Activated naive CD4-positive, alpha-beta T cell treated with anti-CD3 and anti-CD28 coated beads, Interleukin-2, amount 10 ng/mL, durations not matched to agents 7 days and 5 days (primary cell): ENCODE measurements at regions not wholly inside any gene's neighbourhood (a gene's known extent, or its start where the extent isn't known, plus 50 kb on each side); places are given as distances from the start of the nearest gene placed in this dataset.
"Not testable (repeated sequence)": the region's sequence is repeated elsewhere in the genome, so short reads cannot be mapped to it uniquely, and the experiment has no call there.

Experiments used
- CTCF ChIA-PET: fragments of 350-600 bp; sonication (Branson Sonifier 250); formaldehyde crosslinking; loops from one replicate; lab custom pipeline; 2021; ENCODE audit warnings: antibody characterized with exemption; lab: Charles Lee
- DNase-seq: peaks from one replicate; pipeline ENCODE4 v3.0.0-alpha.2; 2020
- H3K27ac Mint-ChIP-seq: one replicate; pipeline ENCODE4 v1.8.0; 2021; ENCODE audit warnings: mild to moderate bottlenecking, moderate library complexity, mixed read lengths
- H3K27me3 Mint-ChIP-seq: one replicate; pipeline ENCODE4 v1.8.0; 2021; ENCODE audit warnings: mild to moderate bottlenecking, mixed read lengths
- H3K36me3 Mint-ChIP-seq: one replicate; pipeline ENCODE4 v1.8.0; 2021; ENCODE audit warnings: mixed read lengths
- H3K4me1 Mint-ChIP-seq: one replicate; pipeline ENCODE4 v1.8.0; 2021; ENCODE audit warnings: mixed read lengths
- H3K4me3 Mint-ChIP-seq: one replicate; pipeline ENCODE4 v1.8.0; 2021; ENCODE audit warnings: mild to moderate bottlenecking, moderate library complexity, mixed read lengths
- H3K9me3 Mint-ChIP-seq: one replicate; pipeline ENCODE4 v1.8.0; 2021; ENCODE audit warnings: mixed read lengths

DNA sequence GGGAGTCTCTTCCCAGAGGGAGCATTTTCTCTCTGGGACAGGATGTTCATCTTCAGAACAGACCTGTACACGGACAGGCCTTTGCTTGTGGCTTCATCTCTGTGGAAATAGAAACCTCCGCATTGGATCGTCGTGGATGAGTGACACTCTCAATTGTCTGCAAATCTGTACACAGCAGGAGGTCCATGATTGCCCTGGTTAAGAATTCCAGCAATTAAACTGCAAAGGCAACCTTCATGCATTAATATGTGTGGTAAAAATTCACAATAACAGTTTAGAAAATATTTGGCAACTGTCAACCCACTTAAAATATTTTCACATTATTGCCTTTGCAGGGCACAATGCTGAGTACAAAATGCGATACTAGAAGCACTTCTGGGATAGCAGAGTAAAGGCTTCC lies 149.8 kb upstream of the SFSWAP start:
- peaks cover 2% of the 10 kb centered on the region for H3K9me3 Mint-ChIP-seq

DNA sequence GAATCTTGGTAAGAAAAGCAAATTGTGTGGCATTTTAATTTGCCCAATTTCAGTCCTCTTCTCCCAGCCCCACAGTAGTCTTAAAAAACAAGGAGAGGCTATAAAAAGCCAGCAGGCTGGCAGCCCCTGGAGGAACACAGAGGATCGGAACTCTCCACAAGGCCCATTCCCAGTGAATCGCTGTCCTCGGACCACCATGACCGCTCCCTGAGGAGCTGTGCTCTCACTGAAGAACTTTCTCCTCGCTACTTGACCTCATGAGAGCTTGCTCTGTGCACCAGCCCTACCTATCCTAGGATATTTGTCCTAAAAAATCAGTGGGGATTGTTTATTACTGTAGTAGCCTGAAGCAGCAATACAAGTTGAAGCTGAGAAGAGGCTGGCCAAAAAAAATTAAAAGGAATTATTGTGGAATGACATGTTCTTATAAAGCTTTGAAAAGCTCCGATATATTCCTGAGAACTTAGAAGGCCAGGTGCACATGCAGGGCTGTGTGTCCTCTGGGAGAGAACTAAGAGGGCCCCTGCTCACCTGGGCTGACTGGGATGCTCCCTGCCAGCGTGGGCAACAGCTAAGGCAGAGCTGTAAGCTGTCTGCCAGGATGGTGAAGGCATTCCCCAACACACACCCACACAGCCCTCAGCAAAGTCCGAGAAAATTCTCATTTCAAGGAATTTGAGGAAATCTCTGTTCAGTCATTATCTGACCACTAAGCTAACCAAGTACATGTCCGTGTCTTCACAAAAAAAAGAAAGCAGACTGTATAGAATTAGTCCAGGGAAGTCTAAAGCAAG lies 148.8 kb upstream of the SFSWAP start:
- Mint-ChIP-seq H3K27me3 (peaks cover 14% of the 10 kb centered on the region), H3K4me3 (no peak overlapping the region), H3K4me1 (no peaks in the 10 kb centered on the region), H3K36me3 (no peaks in the 10 kb centered on the region), H3K9me3 (peaks cover 2% of the 10 kb centered on the region), H3K27ac (no peak overlapping the region)
- DNase-seq, result no peak
- CTCF ChIA-PET, result no interaction called here

More for the DNA sequence above, 149.8 kb upstream of the SFSWAP start:
- CTCF ChIA-PET, result no interaction called here
- Mint-ChIP-seq H3K36me3 (no peaks in the 10 kb centered on the region), H3K27me3 (peaks cover 10% of the 10 kb centered on the region), H3K4me1 (no peaks in the 10 kb centered on the region), H3K4me3 (no peak overlapping the region), H3K27ac (no peak overlapping the region)
- DNase-seq, result no peak

DNA sequence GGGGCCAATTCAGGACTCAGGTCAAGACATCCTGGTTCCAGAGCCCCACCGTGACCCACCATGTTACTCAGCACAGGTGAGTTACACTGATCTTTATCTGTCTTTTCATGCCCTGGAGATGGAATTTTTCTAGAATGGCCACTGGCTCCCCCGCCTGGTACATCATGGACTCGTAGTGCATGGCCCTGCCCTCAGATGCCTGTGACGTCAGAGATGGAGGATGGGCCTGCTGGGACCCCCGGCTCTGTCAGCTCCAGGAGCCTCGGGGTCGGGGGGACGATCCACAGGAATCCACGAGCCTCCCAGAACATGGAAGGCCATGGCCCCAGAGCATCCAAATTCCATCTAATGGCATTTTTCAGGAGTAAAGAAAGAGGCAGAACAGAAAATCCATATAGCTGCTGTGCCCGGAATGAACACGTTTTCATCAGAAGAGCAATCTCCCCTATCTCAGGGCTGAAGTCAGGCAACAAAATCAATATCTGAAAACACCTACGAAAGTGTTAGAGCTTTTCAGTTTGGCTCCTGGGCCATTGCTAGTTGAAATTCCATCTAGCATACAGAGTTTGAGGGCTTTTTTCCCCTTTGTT lies 146.7 kb upstream of the SFSWAP start:
- H3K27ac Mint-ChIP-seq, H3K36me3 Mint-ChIP-seq, H3K9me3 Mint-ChIP-seq, DNase-seq, H3K4me1 Mint-ChIP-seq, H3K4me3 Mint-ChIP-seq, CTCF ChIA-PET: not testable (repeated sequence)
- peaks cover 16% of the 10 kb centered on the region for H3K27me3 Mint-ChIP-seq

DNA sequence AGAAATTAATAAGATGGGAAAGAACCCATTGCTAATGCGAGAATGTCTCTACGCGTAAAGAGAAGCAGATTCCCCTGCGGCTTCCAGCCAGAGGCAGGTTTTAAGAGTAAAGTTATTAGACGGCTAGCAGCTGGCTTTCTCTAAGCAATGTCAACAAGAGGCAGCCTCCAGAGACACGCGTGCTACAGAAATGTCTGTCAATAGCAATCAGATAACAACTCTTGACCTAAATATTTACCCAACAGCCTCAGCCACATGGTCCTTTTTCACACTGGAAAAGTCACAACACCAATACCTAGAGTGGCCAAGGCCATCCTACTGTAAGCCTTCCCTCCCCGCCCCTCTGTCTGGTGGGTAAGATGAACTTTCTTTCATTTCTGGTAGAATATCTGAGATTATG lies 146.0 kb upstream of the SFSWAP start:
- CTCF ChIA-PET, result no interaction called here
- peaks cover 2% of the 10 kb centered on the region for H3K9me3 Mint-ChIP-seq

DNA sequence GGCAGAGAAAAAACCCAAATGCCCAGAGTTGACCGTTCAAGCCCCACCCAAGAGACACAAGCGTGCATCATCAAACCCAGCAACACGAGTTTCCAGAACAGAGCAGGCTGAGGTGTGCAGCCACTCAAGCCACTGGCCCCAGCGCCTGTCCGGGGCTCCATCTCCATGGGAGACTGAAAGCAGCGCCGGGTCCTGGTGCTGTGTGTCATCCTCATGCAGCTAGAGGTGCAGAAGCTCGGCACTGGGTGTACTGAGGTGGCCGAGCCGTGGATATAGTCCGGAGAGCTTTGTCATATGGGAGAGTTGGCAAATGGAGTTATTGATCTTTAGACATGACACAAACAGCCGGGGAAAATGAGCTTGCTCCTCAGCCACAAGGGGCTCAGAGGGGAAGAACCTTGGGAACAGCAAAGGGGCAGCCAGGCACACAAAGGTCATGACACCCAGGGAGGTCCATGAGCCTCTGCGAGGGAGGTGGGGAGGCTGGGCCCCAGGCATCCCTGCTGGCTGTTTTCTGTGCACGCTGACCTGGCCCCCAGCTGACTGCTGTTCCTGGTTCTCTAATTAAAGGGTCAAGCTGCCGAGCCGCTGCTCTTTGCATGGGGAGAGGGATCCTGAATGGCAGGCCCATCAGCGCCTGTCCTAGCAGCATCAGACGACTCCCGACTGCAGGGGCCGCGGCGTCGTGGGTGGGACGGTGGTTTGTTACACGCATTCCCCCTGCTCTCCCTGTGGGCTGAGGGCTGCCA lies 145.4 kb upstream of the SFSWAP start:
- Mint-ChIP-seq H3K27ac (no peak overlapping the region), H3K9me3 (no peaks in the 10 kb centered on the region), H3K4me1 (no peaks in the 10 kb centered on the region), H3K36me3 (no peaks in the 10 kb centered on the region), H3K27me3 (peaks cover 16% of the 10 kb centered on the region), H3K4me3 (no peak overlapping the region)
- CTCF ChIA-PET, result no interaction called here
- no peak for DNase-seq

More for the DNA sequence above, 146.0 kb upstream of the SFSWAP start:
- H3K4me1 Mint-ChIP-seq, result no peaks in the 10 kb centered on the region
- no peaks in the 10 kb centered on the region for H3K36me3 Mint-ChIP-seq
- no peak overlapping the region for H3K27ac Mint-ChIP-seq
- no peak overlapping the region for H3K4me3 Mint-ChIP-seq
- H3K27me3 Mint-ChIP-seq, result peaks cover 16% of the 10 kb centered on the region
- DNase-seq, result no peak

DNA sequence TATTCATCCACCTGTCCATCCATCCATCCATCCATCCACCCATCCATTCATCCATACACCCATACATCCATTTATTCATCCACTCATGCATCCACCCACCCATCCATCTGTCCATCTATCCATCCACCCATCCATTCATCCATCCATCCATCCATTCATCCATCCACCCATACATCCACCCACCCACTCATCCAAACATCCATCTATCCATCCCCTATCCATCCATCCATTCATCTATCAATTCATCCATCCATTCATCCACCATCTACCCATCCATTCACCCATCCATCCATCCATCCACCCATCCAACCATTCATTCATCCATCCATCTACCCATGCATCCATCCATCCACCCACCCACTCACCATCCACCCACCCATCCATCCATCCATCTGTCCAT lies 142.6 kb upstream of the SFSWAP start:
- CTCF ChIA-PET, result no interaction called here
- Mint-ChIP-seq H3K36me3 (no peaks in the 10 kb centered on the region), H3K4me1 (no peaks in the 10 kb centered on the region), H3K27me3 (peaks cover 16% of the 10 kb centered on the region), H3K9me3 (no peaks in the 10 kb centered on the region), H3K27ac (no peak overlapping the region), H3K4me3 (no peak overlapping the region)
- no peak for DNase-seq

DNA sequence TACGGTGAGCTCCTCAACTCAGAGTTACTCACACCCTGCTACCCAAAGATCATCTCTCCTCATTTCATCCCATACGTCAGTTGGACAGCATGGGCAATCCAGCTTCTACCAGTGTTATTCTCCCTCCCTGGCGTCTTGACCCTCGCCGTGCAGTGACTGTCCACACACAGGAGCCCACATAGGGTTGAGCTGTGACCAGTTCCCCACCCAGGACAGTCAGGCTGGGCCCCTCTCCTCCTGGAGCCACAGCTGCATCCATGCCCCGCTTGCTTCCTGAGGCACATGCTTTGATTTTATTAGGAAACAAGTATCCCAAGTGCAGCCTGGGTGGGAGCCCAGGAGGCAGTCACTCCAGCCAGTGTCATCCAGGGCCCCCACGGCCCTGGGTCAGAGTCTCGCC lies 140.3 kb upstream of the SFSWAP start:
- CTCF ChIA-PET, result no interaction called here

DNA sequence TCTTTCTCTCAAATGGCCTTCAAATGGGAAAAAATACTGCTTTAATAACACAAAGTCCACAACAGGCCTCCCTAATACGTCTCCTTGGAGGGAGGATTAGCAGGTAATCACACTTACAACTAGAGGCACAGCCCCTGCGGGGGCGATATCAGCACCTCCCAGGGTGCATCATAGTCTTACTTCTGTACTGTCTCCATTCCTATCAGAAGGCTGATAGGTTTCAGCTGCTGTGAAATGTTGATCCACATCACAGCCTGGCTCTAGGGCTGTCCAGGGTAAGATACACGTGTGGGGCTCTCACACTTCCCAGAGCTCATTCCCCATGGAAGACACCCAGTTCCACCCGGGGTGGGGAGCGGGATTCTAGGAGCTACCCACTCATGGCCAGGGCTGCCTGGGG lies 139.1 kb upstream of the SFSWAP start:
- H3K27me3 Mint-ChIP-seq, result peaks cover 14% of the 10 kb centered on the region
- CTCF ChIA-PET, result no interaction called here
- H3K4me1 Mint-ChIP-seq, result no peaks in the 10 kb centered on the region
- no peak overlapping the region for H3K4me3 Mint-ChIP-seq
- H3K9me3 Mint-ChIP-seq, result peaks cover 8% of the 10 kb centered on the region
- no peaks in the 10 kb centered on the region for H3K36me3 Mint-ChIP-seq
- no peak overlapping the region for H3K27ac Mint-ChIP-seq
- no peak for DNase-seq

More for the DNA sequence above, 140.3 kb upstream of the SFSWAP start:
- Mint-ChIP-seq H3K4me3 (no peak overlapping the region), H3K27ac (no peak overlapping the region), H3K27me3 (peaks cover 18% of the 10 kb centered on the region), H3K4me1 (no peaks in the 10 kb centered on the region), H3K36me3 (no peaks in the 10 kb centered on the region), H3K9me3 (no peaks in the 10 kb centered on the region)
- no peak for DNase-seq

DNA sequence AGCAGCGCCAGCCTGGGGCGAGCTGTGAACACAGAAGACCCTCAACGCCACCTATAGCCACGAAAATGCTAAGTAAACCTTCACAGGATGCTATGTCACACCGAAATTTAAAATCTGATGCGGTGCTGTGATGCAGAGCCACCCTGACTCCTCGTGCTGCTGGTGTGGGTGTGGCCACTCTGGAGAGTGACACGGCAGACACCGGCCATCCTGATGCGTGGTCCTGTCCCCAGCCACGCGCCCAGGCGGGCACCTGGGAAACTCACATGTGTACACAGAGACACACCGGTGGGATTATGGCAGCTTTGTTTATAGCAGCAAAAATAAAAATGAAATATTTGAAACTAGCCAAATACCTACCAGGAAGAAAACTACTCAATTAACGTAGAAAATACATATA lies 138.3 kb upstream of the SFSWAP start:
- Mint-ChIP-seq H3K27ac (no peak overlapping the region), H3K4me3 (no peak overlapping the region), H3K9me3 (peaks cover 10% of the 10 kb centered on the region), H3K27me3 (peaks cover 12% of the 10 kb centered on the region), H3K36me3 (no peaks in the 10 kb centered on the region), H3K4me1 (no peaks in the 10 kb centered on the region)
- no peak for DNase-seq
- CTCF ChIA-PET, result no interaction called here

DNA sequence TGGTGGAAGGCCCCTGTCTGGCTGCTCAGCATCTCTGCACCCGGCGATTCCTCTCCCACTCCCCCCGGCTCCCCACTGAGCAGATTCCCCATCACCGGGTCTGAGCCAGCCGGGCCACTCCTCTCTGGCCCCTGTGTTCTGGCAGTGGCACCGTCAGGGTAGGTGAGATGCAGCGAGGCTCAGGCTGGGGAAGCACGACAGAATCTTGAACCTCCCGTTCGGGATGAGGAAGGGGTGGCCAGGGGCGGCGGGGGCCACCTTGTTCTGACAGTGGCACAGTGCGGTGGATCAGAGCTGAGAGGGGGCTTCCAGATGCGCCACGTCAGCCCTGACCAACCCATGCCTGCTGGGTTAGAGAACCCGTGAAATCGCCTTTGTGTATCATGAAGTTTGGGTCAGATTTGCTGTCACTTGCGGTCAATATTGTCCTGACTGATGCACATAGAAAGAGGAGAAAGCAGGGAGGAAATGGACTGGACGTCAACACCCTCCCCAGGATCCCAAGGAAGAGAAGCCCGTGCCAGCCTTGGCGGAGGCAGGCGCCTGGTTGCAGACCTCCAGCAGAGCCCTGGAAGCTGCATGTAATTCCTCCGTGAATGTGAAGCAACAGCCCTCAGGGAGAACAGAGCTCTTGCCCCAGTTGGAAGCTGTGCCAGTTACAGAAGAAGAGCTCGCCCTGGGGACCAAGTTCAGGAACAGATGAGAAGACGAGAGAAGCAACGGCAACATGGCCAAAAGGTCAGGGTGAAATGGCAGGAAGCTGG lies 137.1 kb upstream of the SFSWAP start:
- Mint-ChIP-seq H3K4me3 (no peak overlapping the region), H3K4me1 (no peaks in the 10 kb centered on the region), H3K36me3 (no peaks in the 10 kb centered on the region), H3K27me3 (peaks cover 5% of the 10 kb centered on the region), H3K27ac (no peak overlapping the region), H3K9me3 (peaks cover 10% of the 10 kb centered on the region)
- no peak for DNase-seq
- CTCF ChIA-PET, result no interaction called here

DNA sequence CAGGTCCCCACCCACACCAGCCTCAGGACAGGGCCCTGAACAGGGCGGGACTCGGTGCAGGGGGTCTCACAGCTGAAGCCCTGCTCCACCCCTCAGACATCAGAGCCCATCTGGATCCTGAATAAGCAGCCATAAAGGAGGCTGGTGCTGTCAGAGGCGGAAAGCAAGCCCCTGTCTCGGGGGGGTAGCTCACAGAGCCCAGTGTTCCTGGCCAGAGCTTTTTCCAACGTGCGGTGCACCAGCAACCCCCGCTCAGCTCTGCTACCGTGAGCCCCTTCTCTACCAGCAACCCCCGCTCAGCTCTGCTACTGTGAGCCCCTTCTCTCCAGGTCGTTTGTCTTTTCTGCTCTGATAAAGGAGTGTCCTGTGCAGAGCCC lies 136.5 kb upstream of the SFSWAP start:
- Mint-ChIP-seq H3K4me1 (no peaks in the 10 kb centered on the region), H3K27ac (no peak overlapping the region), H3K36me3 (no peaks in the 10 kb centered on the region), H3K4me3 (no peak overlapping the region), H3K27me3 (peaks cover 5% of the 10 kb centered on the region), H3K9me3 (peaks cover 10% of the 10 kb centered on the region)
- CTCF ChIA-PET, result no interaction called here
- no peak for DNase-seq

DNA sequence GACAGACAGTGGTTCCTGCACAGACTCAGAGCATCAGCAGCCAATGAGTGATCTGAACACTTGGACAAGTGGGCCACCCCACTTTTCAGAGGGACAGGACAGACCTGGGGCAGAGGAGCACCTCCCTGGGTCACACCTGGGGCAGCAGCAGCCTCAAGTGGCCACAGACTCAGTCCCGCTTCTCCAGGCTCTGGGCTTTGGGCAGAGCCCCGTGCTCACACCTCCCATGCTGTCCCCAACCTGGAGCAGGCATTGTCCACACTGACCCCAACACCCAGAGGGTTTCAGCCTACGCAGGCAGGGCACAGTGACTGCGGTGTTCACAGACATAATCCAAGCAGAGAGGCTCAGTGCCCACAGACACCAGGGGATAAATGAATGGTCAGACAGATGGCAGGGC lies 135.5 kb upstream of the SFSWAP start:
- Mint-ChIP-seq H3K4me1 (no peaks in the 10 kb centered on the region), H3K9me3 (peaks cover 10% of the 10 kb centered on the region), H3K4me3 (no peak overlapping the region), H3K27me3 (peaks cover 5% of the 10 kb centered on the region), H3K36me3 (no peaks in the 10 kb centered on the region), H3K27ac (no peak overlapping the region)
- CTCF ChIA-PET, result no interaction called here
- DNase-seq, result no peak

DNA sequence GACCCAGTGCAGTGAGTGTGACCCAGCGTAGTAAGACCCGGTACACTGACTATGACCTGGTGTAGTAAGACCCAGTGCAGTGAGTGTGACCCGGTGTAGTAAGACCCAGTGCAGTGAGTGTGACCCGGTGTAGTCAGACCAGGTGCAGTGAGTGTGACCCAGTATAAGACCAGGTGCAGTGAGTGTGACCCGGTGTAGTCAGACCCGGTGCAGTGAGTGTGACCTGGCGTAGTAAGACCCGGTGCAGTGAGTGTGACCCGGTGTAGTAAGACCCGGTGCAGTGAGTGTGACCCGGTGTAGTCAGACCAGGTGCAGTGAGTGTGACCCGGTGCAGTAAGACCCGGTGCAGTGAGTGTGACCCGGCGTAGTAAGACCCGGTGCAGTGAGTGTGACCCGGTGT lies 134.2 kb upstream of the SFSWAP start:
- H3K36me3 Mint-ChIP-seq, DNase-seq, H3K27ac Mint-ChIP-seq, CTCF ChIA-PET, H3K4me3 Mint-ChIP-seq, H3K27me3 Mint-ChIP-seq, H3K4me1 Mint-ChIP-seq: not testable (repeated sequence)
- H3K9me3 Mint-ChIP-seq, result peaks cover 10% of the 10 kb centered on the region

DNA sequence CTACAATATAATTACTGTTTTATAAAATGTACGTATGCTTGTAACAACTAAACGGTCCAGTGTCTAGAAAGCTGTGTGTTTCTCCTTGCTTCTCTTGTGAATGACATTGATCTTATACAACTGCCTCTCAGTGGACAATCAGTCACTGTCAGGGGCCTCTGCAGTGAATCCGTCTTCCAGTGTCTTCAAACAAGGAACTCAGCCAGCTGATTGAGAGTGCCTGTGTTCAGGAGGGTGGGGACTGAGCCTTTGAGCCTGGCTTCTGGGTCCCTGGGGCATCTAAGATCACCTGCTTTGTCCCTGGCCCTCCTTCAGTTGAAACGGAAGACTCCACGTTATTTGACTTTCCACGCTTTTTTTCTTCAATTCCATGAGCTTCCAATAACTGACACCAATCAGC lies 133.1 kb upstream of the SFSWAP start:
- Mint-ChIP-seq H3K36me3 (no peaks in the 10 kb centered on the region), H3K9me3 (peaks cover 10% of the 10 kb centered on the region), H3K4me3 (no peak overlapping the region), H3K4me1 (no peaks in the 10 kb centered on the region), H3K27ac (no peak overlapping the region), H3K27me3 (peaks cover 5% of the 10 kb centered on the region)
- CTCF ChIA-PET, result no interaction called here
- DNase-seq, result no peak
